Esophagus mucosa (tissue), 1 donor: ENCODE measurements at regions not wholly inside any gene's neighbourhood (a gene's known extent, or its start where the extent isn't known, plus 50 kb on each side); places are given as distances from the start of the nearest gene placed in this dataset.

Experiments used
- ATAC-seq: fragments of 200-7000 bp; cut with Tn5 transposase; one replicate; pipeline ENCODE4 v1.9.1; 2020
- donor health status: DM: yes; HTN: yes; CAD: no.

DNA sequence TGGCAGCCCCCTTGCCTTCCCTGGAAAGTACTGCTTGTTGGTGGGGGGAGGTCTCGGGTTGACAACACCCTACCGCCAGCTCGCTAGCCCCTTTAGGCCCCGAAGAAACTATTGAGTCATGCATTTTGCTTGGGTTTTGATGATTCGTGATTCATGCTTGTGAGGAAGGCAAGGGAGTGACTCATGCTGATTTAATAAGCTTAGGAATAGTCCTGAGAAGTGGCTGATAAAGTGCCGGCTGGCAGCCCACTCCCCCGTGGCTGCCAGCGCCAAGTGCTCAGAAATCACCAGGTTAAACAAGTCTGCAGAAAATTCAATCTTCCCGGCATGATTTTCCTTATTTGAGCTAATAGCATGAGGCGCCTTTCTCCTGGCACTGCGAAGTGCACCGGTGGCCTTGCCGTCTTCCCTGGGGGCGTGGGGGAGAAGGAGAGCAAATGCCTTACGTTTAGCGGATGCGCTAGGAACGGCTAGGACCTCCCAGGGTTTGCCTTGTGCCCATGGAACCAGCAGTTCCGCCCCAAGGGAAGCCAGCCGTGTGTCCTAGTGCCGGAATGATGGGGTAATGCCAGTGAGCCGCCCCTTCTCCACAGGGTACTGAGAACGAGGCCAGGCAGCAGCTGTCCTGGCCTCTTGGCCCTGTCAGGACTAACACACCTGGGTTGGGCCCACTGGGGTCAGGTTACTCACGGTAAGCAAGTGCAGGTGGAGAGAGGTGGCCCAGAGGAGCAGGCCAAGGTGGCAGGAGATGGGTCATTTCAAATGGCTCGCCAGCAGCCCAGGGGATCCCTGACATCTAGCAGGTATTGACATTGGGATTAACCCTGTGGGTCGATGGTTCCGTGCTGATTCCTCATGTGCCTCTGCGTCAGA lies 151.9 kb downstream of the MACROH2A1 start:
- peak; percentile 63 for ATAC-seq

DNA sequence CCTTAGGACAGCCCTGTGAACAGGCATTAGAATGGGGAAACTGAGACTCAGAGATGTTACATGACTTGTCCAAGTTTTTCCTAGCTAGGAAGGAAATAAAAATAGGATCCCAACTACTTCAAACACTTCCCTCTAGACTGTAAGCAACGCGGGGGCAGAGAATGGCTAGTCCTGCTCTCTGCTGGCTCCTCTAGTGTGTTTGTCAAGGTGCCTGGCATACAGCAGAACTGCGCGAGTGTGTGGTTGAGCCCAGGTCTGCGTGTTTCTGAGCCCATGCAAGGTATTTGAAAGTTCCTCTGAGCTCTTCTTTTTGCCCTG lies 152.5 kb downstream of the MACROH2A1 start:
- peak; percentile 37 for ATAC-seq

DNA sequence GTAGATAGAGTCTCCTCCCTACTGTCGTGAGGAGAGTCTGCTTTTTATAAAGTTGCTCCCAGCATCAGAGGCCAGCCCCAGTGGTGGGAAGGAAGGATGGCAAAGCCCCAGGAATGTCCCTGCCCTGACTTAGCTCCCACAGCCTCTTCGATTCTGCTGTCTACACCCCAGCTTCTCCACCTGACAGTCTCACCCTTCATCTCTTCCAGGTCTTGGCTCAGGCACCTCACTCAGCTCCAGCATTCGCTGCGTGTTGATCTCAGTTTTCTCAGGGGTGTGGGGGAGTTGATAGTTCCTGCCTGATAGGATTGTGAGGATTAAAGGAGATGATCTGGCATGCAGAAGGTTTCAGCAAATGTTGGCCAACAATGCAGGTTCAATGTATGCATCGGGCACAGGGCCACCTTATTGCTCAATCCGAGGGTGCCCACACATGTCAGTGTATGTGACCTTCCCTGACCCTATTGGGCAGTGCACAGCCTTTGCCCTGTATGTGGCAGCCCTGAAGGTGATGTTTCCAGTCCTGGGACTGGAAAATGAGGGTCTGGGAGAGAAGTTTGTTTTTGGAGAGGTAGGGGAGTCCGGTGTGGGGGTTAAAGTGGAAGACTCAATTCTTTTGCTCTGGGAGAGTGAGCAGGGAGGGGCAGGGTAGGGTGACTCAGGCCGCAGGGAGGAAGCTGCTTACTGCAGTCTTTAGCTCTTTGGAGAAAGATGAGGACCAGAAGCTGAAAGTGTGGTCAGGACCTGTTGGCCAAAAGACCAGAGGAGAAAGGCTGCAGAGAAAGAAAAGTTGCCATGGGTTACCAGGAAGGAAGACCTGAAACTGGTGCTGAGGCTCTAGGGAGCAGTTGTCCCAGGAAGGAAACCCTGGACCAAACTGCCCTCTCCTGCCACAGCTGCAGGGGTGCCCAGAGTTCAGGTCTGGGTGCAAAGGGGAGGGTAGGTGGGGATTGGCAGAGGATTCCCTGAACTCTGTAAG lies 153.2 kb downstream of the MACROH2A1 start:
- peak; percentile 76 for ATAC-seq

DNA sequence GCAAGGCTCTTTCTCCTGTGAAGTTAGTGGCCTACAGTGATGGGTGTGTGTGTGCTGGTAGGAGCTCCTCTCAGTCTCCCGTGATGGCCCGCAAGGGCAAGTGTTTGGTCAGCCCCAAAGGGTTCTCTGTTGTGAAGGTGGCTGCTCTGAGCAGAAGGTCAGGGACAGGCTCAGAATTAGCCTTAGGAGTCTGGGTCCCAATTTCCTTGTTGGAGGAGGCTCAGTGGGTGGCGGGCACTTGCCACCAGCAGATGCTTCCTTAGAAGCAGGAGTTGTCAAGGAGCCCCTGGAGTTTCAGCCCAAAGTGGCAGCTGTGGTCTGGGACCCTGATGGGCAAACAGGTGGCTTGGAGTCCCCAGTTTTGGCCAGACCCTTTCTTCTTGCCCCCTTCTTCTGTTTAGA lies 154.4 kb downstream of the MACROH2A1 start:
- no peak for ATAC-seq

DNA sequence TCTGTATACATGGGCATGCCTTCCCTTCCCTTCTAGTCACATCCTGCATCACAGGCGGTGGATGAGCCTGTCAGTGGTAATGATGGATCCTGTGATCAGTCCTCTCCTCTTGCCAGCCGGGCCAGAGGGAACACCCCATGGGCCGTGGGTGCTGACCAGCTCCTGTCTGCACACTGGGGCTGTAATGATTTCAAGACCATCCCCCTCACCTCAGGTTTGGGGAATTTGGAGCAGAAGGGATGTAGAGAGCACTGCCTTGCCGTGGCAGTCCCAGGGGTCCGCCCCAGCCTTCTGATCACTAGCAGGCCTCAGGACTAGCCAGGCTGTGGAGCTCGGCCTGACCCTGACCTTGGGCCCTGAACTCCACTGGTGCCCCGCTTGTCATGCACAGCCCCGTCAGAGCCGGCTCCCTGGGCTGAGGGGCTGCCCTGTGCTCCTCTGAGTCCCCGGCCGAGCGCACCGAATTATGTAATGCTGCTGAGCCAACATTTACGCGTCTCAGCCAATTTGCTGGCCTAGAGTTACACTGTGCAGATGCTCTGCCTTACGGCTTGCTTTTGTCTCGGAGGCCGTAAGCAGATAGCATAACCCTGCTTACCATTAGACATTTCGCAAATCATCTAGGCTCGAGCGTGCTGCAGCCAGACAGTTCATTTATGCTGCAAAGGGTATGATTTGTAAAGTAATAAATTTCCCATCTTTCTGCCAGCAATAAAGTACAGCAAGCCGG lies 155.3 kb downstream of the MACROH2A1 start:
- ATAC-seq, result no peak

DNA sequence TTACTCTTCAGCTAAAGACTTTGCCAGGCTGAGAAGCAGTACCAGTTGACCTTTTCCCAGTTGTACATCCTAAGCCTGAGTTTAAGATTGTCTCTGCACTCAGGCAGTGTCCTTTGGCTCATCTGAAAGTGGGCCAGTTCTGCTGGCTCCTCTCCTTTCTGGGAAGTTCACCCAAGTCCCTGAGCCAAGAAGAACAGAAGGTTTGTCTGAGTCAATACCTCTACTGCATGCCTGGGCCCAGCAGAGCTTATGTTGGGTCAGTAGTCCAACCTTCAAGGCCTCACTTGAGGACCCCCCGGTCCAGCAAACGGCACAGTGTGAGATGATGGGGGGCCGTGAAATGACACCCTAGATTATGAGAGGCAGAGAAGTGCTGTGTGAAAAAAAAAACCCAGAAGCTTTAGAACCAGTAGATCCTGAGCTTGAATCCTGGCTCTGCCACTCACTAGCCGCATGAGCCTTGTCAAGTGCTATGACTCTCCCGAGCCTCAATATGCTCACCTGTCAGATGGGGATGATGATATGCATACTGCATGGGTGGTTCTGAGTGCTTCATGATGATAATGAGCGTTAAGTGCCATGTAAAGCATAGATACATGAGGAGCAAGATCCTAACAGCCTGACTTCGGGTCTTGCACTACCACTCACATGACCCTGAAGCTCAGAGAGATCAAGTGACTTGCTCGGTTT lies 156.0 kb downstream of the MACROH2A1 start:
- ATAC-seq, result no peak

DNA sequence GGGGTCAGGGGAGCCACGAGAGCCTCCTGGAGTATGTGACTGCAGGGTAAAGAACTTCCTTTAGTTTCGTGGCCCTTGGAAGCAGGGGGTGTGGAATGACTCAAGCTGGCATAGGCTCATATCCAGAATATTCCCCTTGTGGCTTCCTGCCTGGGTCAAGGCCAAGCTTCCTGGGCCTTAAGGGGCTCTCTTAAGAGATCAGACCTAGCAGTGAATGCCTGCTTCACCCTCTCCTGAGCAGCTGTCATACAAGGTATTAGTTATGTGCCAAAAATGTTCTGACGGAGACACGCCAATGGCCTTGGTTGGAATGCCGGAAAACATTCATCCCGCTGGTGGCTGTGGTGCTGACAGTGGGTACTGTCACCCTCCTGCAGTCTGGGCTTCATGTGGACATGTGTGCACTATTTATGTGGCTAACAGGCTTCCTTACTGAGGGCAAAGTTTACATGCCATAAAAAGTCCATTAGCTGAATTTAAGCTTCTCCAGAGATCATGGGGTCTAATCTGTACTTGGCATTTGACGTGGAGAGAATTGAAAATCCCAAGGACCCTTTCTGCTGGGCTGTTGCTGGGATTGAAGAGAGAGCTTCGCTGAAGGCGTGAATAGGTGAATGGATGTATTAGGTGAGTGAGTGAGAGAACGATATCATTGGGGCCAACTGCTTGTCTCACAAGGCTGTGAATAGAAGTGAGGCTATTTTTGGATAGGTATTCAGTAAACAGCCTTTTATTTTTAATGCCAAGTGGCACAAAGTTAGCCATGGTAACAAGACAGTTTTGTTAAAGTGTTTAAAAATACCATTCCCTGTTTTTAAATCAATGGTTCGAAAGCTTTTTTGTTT lies 156.8 kb downstream of the MACROH2A1 start:
- ATAC-seq, result peak; percentile 20

DNA sequence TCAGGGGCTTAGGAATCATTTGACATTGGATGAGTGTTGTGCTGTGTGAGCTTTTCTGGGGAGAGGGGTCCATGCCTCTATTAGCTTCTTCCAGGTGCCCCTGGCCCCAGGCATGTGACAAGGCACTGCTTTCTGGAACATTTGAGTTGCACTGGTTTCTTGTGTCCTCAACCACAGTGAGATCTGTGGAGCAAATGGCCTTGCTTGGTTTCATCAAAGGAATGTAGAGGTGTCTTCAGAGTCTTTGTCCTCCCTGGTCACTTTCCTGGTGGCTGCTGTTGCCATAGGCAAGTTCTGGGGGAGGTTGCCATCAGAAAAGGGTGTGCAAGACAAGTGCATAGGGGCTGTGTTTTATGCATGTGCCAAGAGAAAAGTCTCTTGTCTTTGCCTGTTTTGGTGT lies 157.5 kb downstream of the MACROH2A1 start:
- no peak for ATAC-seq

DNA sequence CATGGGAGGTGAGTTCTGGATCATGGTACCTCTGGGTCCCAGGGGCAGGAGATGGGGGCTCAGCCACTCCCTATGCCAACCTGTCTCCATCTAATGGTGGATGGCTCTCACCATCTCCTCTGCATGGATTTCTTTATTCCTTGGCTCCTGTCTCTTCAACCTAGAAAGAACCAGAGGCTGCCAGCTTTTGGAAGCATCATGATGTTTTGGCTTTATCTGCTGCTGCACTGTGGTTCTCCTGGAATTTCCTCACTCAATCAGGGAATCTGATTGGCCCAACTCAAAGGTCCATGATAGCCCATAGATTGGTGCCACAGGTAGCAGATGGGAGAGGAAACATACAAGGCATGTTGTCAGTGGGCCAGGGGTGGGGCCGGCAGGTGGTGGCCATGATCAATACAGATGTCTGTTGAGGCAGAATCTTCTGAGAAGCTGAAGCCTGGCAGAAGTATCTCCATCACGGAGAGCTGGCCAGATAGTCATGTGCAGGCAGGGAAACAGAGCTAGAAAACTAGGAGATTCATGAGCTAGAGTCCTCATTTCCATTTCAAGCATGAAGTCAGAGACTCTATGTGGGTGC lies 158.2 kb downstream of the MACROH2A1 start:
- ATAC-seq, result no peak

DNA sequence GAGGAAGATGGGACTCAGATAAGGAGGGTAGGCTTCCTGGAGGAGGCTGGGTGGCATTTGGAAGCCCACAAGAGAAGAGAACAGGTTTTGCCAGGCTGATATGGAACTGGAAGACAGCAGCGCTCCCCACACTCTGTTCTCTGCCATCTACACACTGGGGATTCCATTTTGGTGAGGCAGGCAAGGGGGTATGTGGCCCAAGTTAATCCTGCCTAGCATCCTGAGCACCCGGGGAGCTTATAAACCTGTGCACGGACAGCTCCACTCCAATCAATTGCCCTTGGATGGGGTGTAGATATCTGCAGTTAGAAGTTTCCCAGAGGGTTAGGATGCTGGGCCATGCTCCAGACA lies 158.8 kb downstream of the MACROH2A1 start:
- ATAC-seq, result no peak

DNA sequence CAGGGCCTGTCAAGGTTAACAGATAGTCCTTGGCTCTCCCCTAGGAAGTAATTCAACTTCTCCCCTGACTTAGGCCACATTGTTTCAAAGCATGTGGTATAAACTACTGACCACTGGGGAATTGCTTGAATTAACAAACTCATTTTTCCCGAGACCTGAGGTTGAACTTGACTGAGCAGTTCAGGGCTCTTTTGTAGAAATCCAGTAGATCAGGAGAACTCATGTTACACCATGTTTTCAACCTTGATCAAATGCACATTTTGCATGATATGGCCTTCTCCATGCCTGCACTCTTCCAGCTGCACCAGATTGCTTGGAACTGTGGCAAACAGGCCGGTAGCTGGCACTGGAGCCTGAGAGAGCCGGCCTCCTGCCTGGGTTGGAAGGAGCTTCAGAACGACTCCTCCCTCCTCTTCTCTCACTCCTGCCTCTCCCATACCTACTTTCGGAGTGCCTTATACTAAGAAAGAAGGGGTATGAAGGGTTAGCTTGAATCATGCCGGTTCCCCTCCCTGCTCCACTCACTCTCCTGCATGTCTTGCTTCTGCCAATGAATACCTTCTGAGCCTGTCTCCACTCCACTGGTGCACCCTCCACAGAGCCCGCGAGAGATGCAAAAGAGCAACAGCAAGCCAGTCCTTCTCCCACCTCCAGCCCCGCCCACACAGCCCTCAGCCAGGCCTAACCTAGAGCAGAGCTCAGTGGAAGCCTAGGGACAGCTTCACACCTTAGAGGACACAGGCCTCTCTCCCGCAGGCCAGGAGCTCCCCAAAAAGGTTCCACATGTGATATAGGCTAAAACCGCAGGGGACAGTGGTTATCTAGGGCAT lies 159.4 kb downstream of the MACROH2A1 start:
- ATAC-seq, result peak; percentile 12

DNA sequence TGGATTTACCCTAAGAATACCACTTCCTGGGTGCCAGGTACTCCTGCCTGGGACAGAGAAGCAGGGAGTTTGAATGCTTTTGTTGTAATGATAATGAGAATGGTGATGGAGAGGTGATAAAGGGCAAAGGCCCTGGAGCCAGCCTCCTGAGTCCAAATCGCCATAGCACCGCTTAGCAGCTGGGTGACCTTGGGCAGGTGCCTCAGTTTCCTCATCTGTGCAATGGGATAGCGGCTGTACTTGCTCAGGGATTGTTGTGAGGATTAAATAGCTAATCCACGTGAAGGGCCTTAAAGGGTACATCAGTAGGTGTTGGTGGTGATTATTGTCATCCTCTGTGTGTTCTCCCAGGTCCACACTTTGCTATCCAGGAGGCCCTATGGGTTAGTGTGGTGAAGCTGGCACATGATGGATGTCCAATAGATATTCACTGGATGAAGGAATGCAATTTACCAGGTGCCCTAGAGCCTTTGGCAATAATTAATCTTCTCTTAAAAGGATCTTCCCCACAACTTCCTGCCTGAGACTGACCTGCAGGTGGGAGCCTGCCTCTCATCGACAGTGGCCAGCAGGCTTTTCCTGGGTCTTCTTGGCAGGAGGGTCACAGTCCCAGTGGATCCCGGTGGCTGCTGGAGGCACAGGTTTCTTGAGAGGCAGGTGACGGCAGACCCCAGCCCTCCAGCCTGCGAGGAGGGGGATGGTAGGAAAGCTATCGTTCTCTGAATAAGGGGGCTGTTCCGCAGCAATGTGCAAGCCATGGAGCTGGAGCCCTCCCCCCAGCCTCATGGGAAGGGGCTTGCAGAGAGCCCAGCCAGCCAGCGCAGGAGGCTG lies 160.2 kb downstream of the MACROH2A1 start:
- no peak for ATAC-seq

DNA sequence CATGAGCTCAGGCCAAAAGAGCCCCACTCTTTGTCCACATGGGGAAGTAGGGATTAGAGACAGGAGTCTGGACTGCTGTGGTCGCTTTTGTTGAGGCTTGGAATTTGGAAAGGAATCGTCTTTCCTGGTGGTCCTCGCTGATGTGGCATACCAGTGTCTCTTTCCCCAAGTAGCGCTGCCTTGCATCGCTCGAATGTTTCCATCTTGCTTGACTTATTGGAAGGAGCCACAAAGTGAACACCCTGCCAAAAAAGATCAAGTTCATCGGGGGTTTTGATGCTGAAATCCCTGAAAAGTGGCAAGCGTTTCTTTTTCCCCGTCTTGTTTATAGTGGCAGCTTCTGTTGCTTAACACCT lies 161.3 kb downstream of the MACROH2A1 start:
- ATAC-seq, result no peak

DNA sequence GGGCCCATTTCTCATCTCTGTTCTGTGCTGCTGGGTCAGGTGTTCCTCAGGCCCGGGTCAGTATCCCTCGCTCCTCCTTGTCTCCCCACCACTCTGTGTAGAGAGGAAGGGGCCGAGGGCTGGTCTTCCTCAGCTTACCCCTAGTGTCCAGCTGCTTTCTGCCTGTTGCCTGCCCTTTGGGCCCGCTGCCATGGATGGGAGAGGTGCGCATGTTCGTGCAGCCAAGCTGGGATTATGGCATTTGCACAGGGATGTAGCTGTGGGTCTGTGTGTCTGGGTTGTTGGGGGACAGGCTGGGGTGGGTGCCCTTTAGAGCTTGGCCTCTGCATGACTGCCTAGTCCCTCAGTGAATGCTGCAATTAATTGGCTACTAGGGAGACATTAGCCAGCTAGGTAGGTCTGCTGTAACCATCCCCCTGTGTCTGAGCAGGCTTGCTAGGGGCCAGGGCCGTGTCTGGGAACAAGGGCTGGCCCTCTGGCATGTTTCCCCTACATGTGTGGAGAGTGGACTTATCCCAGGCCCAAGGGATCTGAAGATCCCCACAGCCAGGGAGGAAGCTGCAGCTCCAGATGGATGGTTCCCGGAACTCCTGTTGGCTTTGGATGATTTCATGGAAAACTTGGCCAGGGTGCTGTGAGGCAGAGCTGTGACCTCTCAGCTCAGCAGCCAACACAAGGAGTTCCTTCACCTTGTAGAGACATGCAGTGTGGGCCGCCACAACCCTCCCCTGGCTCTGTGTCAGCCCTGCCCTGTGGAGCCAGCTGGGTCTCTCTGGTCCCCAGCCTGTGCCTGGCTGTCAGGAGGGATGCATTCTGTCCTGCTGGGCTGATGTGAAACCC lies 161.9 kb downstream of the MACROH2A1 start:
- peak; percentile 62 for ATAC-seq

DNA sequence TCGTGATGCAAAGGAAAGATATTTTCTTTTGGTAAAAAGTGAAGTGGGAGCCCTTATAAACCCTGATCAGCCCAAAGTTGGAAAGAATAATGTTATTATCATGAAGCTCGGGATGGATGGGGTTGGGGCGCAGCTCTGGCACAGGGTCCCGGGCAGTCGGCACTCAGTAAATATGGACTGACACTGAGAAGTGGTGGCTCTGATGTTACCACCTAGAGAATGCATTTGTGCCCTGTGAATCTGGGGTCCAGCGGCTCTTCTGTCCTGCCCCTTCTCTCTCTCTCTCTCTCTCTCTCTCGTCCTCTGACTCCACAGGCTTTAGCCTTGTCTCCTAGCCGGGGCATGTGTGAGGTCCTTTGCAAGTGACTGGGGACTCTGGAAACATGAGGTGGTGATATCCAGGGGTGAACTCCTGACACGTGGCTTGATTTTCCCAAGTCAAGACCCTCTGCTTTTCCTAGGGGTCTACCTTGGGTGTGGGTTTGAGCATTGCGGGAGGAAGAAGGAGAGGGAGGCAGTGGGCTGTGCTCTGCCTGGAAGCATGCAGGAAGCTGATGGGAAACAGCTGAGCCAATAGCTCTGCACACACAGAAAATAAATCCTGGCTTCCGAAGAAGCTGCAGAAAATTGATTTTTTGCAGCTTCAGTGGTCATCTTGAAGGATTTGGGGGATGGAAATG lies 162.7 kb downstream of the MACROH2A1 start:
- no peak for ATAC-seq

DNA sequence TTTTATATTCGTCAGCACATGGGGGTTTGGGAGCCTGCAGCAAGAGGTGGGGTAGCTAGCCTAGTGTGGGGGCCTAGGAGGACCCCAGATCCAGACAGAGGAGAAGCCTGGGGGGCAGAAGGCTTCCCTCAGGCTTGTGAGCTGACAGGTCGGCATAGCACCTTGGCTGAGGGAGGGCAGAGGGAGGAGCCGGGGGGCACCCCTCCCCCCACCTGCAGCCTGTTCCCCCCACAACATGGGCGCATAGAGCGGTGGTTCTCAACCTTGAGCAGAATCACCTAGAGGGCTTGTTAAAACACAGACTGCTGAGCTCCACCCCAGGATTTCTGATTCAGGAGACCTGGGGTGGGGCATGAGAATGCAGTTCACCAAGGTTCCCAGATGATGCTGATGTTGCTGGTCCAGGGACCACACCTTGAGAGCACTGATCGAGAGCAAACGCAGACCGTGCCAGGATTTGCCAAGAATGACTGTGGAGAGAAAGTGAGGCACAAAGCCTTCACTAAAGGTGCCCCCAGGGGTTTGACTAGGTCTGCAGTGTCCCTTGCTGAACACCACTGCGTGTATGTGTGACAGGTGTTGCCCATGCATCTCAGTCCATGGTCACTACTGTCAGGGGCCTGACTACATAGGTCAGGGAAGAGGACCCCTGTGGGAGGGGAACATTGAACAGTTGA lies 163.3 kb downstream of the MACROH2A1 start:
- ATAC-seq, result peak; percentile 83
